GM19395 (cell line): ENCODE measurements at regions not wholly inside any gene's neighbourhood (a gene's known extent, or its start where the extent isn't known, plus 50 kb on each side); places are given as distances from the start of the nearest gene placed in this dataset.
A peak's percentile ranks its signal among the peaks of the same experiment; 100 is the strongest.
"Not testable (repeated sequence)": the region's sequence is repeated elsewhere in the genome, so short reads cannot be mapped to it uniquely, and the experiment has no call there.

Experiments used
- ATAC-seq: cut with Tn5 transposase; IDR thresholded peaks from one replicate; pipeline ENCODE4 v1.9.1; 2021; ENCODE audit warnings: mild to moderate bottlenecking, moderate library complexity; ENCODE audit not compliant: unreplicated experiment

DNA sequence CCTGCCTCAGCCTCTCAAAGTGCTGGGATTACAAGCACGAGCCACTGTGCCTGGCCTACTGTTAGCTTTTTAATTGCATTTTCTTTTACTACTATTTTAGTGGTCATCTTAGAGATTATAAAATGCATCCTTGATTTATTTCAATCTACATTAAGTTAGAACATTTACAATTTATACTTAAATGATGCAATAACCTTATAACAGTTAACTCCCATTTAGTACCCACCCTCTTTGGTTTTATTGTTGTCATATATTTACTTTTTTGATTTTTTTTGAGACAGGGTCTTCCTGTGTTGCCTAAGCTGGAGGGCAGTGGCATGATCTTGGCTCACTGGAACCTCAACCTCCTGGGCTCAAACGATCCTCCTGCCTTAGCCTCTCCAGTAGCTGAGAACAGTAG lies 77.3 kb downstream of the PPCDC start:
- ATAC-seq, result no peak

DNA sequence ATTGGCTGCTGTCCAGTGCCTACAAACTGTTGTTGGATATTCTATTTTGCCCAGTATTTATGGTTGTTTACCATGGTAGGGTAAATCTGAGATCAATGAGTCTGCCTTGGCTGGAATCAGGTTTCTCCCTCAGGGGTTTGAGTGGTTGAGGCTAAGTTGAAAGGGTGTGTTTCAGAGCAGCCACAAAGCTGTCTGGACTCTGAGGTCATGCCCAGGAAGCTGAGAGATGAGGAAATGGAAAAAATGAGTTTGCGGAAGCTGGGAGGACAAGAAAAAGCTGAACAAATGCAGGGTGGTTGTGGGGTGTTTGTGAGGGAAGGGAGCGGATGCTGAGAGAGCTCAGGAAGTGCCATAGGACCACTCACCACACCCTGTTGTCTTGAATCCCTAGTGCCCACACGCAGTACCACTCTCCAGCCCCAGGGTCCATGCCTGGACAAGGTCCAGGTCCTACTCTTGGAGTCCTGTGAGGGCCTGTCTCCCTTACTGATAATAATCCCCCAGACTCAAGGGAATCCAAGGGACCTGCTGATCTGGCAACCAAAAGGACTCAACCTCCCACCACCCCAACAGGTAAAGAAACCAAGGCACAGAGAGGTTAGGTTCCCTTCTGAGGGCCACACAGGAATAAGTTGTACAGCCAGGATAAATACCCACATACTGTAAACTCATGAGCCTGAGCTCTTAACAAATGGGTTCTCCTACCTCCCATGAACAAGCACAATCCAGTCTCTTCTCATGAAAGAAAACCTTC lies 81.6 kb downstream of the PPCDC start:
- ATAC-seq, result peak; percentile 49

DNA sequence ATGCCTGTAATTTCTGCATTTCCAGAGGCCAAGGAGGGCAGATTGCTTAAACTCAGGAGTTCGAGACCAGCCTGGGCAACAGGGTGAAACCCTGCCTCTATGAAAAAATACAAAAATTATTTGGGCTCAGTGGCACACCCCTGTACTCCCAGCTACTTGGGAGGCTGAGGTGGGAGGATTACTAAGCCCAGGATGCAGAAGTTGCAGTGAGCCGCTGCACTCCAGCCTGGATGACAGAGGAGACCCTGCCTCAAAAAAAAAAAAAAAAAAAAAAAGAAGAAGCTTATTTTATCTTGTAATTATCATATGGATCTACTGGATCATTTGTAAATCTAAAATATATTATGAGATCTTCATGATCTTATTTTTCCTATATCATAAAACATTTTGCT lies 84.1 kb downstream of the PPCDC start:
- no peak for ATAC-seq

DNA sequence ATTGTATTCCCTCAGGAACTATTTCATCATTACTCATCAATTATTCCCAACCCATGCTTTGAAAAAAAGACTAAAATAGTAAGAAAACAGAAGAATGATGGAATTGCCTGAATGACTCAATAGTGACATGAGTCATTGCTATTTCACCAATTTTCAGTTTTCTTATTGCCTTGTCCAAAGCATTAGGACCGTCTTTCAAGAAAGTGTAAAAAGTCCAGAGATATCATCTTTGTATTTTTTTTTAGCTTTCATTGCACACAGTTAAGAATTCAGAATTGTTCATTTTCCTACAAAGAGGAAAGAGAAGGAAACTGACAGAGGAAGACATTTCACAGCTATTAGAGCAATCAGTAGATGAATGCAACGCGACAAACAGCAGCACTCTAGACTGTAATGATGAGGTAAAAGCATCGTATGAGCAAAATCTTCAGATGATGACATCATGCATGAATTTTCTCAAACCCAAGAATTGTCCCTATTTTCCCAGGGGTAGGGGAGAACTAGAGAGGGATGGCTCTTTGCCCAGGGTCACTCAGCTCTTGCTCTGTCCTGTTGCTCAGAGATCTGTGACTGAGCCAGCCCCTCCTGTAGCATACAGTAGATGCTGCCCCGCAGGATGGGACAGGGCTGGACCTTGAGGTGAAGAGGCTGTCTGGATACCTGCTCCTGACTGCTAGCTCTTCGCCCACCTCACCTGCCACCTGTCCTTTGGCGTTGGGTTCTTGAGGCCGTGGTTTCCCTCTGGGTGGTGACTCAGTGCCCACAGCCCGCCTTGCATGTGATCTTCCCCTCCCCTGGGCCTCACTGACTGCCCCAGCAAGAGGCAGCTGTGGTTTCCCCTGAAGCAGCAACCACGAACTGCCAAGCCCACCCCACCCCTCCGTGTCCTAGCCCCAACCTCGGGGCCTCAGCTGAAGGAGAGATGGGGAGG lies 84.8 kb downstream of the PPCDC start:
- no peak for ATAC-seq

DNA sequence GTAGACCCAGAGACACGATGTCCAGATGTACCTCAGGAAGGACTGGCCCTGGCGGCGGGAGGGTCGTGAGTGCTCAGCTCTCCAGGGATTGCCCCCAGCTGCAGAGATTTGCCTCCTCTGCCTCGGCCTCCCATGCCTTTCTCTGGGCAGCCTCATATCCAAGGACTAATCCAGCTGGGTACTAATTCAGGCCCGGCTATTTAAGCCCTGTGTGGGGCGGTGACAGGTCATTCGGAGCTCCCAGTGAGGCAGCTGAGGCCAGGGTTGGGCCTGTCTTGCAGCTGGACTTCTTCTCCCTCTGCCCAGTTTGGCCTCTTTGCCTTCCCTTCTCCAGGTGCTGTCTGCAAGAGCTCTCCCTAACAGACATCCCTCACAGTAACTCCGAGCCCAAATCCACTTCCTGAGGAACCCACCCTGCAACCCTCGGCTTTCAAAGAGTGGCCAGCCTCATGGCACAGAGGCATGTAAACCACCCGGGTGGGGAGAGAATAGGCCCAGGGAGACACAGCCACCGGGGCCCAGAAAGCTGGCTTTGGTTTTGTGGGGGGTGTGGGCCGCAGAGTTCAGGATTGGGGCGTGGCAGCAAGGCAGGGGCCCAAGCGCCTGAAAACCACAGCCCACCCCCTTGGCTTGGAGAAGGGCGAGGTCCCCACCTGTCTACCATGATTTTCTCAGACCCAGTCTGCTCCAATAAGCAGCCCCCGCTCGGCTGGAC lies 85.8 kb downstream of the PPCDC start:
- no peak for ATAC-seq

DNA sequence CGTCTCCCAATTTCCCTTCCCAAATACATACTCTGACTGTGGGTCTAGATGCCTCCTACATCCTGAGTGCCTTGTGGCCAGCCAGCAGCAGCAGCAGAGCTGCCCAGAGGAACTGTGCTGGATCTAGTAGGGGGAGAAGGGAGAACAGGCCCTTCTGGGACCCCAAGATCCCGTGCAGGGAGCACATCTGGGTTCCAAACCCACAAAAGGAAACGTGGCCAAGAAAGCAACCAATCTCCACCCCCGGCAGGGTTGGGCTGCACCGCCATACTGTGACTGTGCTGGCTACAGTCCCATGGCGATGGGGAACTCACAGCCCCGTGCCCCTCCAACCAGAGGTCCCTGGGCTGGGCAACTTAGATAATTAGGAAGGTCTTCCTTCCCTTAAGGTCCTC lies 86.3 kb downstream of the PPCDC start:
- ATAC-seq, result no peak

DNA sequence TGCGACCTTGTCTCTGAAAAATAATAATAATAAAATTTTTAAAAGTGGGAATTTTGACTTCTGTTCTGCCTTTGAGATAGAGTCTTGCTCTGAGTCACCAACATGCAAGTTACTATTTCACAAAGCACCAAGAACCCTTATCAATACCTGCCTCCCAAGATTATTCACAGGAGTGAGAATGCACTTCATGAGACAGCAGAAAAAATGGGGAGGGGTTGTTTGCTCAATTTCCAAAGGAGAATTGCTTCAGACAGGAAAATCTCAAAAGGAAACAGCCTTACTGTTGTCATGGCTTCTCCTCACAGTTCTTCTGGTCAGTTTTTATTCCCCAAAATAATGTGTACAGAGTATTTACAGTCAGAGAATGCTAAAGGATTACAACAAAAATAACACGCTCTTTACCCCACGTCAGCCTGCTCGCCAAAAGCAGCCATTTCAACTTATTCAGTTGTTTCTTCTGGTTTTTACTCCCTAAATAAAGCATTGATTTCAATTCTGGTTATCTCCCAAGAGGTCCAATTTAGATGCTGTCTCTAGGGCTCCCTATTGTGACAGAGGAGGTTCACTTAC lies 89.0 kb downstream of the PPCDC start:
- no peak for ATAC-seq

DNA sequence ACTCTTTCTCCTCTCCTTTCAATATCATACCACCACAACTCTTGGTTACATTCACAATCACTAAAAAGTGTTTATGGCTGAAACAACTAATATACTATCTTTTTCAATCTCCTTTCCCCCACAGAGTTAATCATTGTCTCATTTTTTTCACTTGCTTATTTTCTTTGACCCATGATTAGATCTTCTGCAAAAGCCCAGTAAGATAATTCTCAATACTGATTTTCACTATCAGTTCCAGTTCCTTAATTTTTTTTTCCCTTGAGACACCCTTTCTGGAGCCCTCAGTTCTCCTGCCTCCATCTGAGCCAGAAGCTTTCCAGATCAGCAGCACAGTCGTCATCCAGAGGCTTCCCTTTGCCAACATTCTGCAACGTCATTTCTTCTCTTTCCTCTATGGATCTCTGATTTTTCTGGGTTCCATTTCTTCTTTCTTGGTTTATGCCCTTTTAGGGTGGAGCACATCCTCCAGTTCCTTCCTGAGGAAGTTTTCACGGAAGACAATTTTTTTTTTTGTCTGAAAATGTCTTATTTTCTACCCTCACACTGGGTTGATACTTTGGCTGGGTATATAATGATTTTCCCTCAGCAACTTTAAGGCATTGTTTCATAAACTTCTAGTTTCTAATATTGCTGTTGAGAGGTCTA lies 88.7 kb upstream of the C15orf39 start:
- ATAC-seq, result peak; percentile 62

DNA sequence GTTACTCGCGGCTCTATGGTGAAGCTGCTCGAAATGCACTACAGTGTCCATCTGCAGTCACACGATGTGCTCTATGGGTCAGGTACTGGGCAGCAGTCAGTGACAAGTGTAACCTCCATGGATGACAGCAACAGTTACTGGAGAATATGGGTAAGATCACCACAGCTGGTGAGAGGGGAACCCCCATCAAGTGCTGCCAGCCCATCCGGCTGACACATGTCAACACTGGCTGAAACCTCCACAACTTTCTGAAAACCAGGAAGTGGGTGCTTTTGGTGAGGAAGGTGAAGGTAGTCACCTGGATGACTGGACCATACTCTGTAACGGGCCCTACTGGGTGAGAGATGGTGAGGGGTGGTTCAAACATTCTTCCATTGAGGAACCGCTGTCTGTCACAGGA lies 87.4 kb upstream of the C15orf39 start:
- ATAC-seq, result no peak

DNA sequence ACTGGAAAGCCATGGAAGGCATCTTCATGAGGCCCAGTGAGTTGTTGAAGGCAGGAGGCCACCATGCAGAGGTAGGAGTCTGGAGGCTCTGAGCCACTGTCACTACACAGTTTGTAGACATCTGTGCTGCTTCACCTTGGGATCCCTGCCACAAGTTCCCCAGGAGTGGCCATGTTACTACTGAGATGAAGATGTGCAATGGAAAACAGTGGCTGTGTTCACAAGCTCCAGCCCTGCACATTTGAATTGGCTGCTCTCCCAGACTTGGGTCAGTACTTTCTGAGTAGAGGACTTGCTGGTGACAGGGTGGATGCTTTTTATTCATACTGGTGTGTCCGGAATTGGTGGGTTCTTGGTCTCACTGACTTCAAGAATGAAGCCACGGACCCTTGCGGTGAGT lies 86.9 kb upstream of the C15orf39 start:
- no peak for ATAC-seq

DNA sequence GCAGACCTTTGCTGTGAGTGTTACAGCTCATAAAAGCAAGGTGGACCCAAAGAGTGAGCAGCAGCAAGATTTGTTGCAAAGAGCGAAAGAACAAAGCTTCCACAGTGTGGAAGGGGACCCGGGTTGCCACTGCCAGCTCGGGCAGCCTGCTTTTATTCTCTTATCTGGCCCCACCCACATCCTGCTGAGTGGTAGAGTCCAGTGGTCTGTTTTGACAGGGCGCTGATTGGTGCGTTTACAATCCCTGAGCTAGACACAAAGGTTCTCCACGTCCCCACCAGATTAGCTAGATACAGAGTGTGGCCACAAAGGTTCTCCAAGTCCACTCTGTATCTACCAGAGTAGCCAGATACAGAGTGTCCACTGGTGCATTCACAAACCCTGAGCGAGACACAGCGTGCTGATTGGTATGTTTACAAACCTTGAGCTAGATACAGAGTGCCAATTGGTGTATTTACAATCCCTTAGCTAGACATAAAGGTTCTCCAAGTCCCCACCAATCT lies 86.2 kb upstream of the C15orf39 start:
- ATAC-seq, result not testable (repeated sequence)

DNA sequence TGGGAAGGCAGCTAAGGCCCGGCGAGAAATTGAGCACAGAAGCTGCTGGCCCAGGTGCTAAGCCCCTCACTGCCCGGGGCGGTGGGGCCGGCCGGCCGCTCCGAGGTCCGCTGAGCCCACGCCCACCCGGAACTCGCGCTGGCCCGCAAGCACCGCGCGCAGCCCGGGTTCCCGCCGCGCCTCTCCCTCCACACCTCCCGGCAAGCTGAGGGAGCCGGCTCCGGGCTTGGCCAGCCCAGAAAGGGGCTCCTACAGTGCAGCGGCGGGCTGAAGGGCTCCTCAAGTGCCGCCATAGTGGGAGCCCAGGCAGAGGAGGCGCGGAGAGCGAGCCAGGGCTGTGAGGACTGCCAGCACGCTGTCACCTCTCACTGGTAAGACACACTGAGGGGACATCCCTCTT lies 85.5 kb upstream of the C15orf39 start:
- ATAC-seq, result not testable (repeated sequence)

DNA sequence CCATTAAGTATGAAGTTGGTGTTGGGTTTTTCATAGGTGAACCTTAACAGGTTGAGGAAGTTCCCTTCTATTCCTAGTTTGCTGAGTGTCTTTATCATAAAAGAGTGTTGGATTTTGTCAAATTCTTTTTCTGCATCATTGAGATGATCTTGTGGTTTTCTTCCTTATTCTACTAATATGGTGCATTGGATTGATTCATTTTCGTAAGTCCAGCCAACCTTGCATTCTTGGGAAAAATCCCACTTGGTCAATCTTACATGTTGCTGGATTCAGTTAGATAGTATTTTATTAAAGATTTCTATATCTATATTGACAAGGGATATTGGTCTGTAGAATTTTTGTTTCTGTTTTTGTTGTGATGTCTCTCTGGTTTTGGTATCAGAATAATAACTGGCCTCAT lies 83.7 kb upstream of the C15orf39 start:
- ATAC-seq, result no peak

DNA sequence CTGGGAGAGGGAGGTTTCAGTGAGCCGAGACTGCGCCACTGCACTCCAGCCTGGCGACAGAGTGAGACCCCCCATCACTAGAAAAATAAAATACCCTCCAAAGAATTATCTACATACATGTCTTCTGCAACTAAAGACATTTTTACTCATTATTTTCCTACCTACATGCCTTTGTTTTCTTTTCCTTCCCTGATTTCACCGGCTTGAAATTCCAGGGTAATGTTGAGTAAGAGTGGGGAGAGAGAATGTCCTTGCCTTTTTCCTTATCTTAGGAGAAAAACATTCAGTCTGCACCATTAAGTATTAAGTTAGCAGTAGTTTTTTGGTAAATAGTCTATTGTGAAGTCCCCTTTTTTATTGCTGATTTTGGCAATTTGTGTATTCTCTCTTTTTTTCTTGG lies 82.4 kb upstream of the C15orf39 start:
- ATAC-seq, result not testable (repeated sequence)

DNA sequence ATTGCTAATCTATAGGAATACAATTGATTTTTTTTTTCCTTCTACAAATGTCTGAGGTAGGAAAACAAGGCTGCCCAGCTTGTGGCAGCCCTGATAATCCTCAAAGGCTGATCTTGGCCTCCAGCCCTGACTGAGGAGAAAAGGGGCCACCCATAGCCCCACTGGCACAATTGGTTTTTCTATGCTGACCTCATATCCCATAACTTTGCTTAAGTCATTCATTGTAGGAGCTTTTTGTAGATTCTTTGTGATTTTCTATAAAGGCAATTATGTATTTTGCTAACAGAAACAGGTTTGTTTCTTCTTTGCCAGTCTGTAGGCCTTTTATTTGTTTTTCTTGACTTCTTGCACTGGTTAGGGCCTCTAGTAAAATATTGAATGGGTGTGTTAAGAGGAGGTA lies 80.2 kb upstream of the C15orf39 start:
- ATAC-seq, result no peak

DNA sequence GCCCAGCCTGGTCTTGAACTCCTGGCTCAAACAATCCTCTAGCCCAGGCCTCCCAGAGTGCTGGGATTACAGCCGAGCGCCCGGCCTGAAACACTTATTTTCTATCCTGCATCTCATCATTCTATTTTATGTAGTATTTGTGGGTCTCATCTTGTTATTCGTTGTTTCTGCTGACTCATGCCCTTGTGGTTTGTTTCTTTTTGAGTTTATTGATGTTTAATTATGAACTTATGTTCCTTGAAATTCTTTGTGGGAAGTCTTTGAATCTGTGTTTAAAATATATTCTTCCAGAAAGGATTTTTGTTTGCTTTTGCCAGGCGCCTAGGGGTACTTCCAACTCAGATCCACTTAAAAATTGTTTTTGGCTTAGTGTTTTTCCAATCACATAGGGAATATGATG lies 78.3 kb upstream of the C15orf39 start:
- ATAC-seq, result no peak

DNA sequence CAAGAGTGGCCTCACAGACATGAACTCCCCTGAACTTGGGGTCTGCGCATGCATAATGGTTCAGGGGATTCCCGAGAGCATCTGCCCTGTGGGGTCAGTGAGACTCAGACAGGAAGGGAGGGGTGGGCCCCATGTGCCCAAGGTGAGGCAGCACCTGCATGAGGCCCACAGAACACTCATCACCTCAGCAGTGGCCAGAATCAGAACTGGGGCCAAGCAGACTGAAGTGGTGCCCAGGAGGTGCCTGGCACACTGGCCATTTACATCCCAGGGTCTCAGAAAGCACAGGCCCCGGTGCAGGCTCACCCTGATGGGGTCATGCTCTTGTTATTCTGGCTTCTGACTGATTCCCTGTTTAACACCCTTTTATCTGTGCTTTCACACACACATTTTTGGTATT lies 77.4 kb upstream of the C15orf39 start:
- ATAC-seq, result not testable (repeated sequence)

DNA sequence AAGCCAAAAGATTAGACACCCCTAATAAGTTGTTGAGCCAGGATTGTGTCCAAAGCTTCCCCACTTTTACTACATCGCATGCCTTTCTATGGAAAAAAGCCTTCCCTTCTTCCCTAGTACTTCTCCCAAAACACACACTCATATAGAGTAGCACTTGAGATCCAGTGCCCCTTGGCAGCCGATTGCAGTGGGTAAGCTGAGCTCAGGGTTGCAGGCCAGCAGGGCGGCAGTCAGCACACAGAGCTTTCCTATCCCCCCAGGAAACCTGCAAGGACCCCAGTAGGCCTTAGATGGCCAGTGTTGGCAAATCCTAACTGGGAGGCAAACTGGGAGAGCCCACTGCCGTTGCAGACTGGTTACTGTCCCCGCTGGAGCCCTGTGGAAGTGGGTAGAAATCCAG lies 75.7 kb upstream of the C15orf39 start:
- ATAC-seq, result no peak

DNA sequence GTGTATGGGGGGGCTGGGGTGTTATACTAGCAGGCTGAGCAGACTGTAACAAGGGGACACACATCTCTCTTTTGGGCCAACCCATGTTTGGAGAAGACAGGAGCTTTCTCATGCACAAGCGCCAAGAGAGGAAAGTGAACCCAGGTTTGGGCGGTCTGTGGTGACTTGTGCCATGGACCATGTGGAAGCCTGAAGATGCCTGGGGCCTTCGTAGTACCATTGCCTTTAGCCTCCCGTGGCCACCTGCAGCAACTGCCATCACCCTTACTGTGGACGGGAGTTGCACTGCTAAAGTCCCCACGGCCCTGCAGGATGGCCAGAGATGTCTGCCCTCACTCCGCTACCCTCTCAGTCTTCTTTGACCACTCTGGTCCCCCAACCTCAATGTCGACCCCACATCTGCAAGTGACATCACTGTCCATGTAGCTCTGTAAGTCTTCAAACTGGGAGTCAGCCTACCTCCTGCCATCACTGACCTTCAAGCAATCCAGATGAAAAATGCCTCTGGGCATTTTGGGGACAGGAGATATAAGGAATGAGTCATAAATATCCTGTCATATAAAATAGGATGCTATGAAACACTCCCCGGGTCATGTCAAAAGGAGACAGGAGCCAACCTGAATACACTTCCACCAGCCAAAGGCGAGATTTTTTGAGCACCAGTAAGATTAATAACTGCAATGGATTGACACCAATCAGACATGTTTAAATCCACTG lies 74.7 kb upstream of the C15orf39 start:
- ATAC-seq, result no peak

DNA sequence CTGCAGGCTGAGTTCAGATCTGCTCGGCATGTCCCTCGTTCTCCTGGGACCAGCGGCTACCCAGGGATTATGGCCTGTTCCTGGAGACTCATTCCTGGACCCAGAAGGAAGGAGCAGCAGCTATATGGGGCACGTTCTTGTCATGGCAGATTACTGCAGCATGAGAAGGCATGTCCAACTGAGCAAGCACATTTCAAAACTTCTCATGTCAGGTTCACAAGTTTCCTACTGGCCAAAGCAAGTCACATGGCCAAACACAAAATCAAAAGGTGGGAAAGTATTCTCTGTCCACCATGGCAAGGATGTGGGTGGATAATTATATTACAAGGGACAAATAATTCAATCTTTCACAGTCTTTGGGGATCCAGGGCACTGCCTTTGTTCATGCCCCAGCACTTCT lies 71.9 kb upstream of the C15orf39 start:
- no peak for ATAC-seq
